ENCODE measurements at regions not wholly inside any gene's neighbourhood (a gene's known extent, or its start where the extent isn't known, plus 50 kb on each side); places are given as distances from the start of the nearest gene placed in this dataset.

- 0 out of 7 replicates have a peak overlapping the region, but pooled peaks of 1 of the 3 experiments have one; percentile 47 for H3K27ac Mint-ChIP-seq
- H3K4me1 ChIP-seq (ENCODE audit: insufficient read depth, low read length), result no peaks in the 10 kb centered on the region
- H3K9me3 ChIP-seq (ENCODE audit: control insufficient read depth, low read depth, low read length), result no peaks in the 10 kb centered on the region
- H2BK120ac ChIP-seq (ENCODE audit: low read depth, low read length, poor library complexity, severe bottlenecking), result no peak overlapping the region
- no peak overlapping the region for H4K8ac ChIP-seq (replicated peaks; ENCODE audit: insufficient read length, low read depth, low read length)
- H3K23me2 ChIP-seq (ENCODE audit: insufficient read length, low read depth, low read length, poor library complexity, severe bottlenecking), result no peaks in the 10 kb centered on the region
- no peaks in the 10 kb centered on the region for H3K79me2 ChIP-seq (ENCODE audit: insufficient read depth, low read length)
- H2BK20ac ChIP-seq (ENCODE audit: low read depth, low read length, poor library complexity, severe bottlenecking), result no peak overlapping the region
- H3T11ph ChIP-seq (ENCODE audit: low read length), result no peak overlapping the region
- H3K27ac ChIP-seq (ENCODE audit: insufficient read length, low read depth, low read length), result no peak overlapping the region
- H3K79me1 ChIP-seq (ENCODE audit: insufficient read depth, low read depth, low read length, poor library complexity, severe bottlenecking), result no peaks in the 10 kb centered on the region
- no peak overlapping the region for H2BK15ac ChIP-seq (ENCODE audit: low read depth, low read length)
- no peaks in the 10 kb centered on the region for H3K9me3 Mint-ChIP-seq
- H3K4me2 ChIP-seq (ENCODE audit: insufficient read depth, insufficient read length, low read length), result no peak overlapping the region
- H3K36me3 Mint-ChIP-seq (ENCODE audit: insufficient read depth in 1 of 3, low read depth in 3 of 3), result peaks cover 0 to 1% (median 0%) of the 10 kb centered on the region in 3 experiments; a peak in 3 of 7 replicates
- no peak overlapping the region for H3K56ac ChIP-seq (ENCODE audit: insufficient read length, low read depth, low read length)
- H3K4me3 Mint-ChIP-seq, result no peak overlapping the region
- DNase-seq, result no peak
- no peaks in the 10 kb centered on the region for H4K20me1 ChIP-seq (ENCODE audit: control insufficient read depth, insufficient read depth, insufficient read length)
- H3K14ac ChIP-seq (ENCODE audit: insufficient read depth, low read length), result no peak overlapping the region
- H4K91ac ChIP-seq (ENCODE audit: insufficient read length, low read depth, low read length), result no peak overlapping the region
- peaks cover 22 to 25% of the 10 kb centered on the region in 2 experiments for H3K4me1 Mint-ChIP-seq
- H2BK5ac ChIP-seq (ENCODE audit: insufficient read length, low read length), result no peak overlapping the region
- H3K4ac ChIP-seq (ENCODE audit: low read depth, low read length), result no peak overlapping the region
- H3K27me3 Mint-ChIP-seq (ENCODE audit: low read depth), result no peaks in the 10 kb centered on the region
- no peak overlapping the region for H3K9ac ChIP-seq (ENCODE audit: extremely low read depth, insufficient read length, low read length)
- WGBS (ENCODE audit: extremely low coverage, insufficient read length, low lambda C conversion rate), result no CpG with 5 or more reads among the region's 3 CpGs
- no peak overlapping the region for H2AK5ac ChIP-seq (ENCODE audit: insufficient read length, low read length)
- no peak overlapping the region for H3K18ac ChIP-seq (ENCODE audit: insufficient read length, low read depth, low read length)
- H3K27me3 ChIP-seq (ENCODE audit: insufficient read depth, low read length), result no peaks in the 10 kb centered on the region
- no peak overlapping the region for H4K5ac ChIP-seq (ENCODE audit: insufficient read length, low read depth, low read length)
- no peak overlapping the region for H2BK12ac ChIP-seq (ENCODE audit: insufficient read length, low read depth, low read length)
- TF ChIP-seq CTCF (conservative IDR thresholded peaks at IDR 0.05), result no peak
- no peak overlapping the region for H2AFZ ChIP-seq (ENCODE audit: low read length)
- no peak overlapping the region for H3K23ac ChIP-seq (ENCODE audit: insufficient read length, low read depth, low read length)
Observed at GRCh38 chr11:92762121-92762540, 207.3 kb upstream of the MTNR1B start.
